Fibroblast of pulmonary artery (primary cell): ENCODE measurements at regions not wholly inside any gene's neighbourhood (a gene's known extent, or its start where the extent isn't known, plus 50 kb on each side); places are given as distances from the start of the nearest gene placed in this dataset.
A peak's percentile ranks its signal among the peaks of the same experiment; 100 is the strongest.

Experiments
- DNase-seq: peaks from one replicate; pipeline ENCODE4 v3.0.0-alpha.2; 2010; ENCODE audit warnings: low read depth
- H3K4me3 ChIP-seq: replicated peaks from 2 replicates; pipeline ENCODE4 v1.5.1; 2011; ENCODE audit warnings: low read depth, mild to moderate bottlenecking, control low read depth, low read length, moderate library complexity
- CTCF ChIP-seq: IDR thresholded peaks from 2 replicates; pipeline ENCODE4 v1.5.1; 2011; ENCODE audit warnings: mild to moderate bottlenecking, control low read depth, low read length, inconsistent platforms; ENCODE audit errors: missing control alignments

GRCh38 chr7:125136755-125137532 lies 207.3 kb upstream of the POT1 start:
- TF ChIP-seq CTCF = no peak
- DNase-seq = peak; percentile 88
- H3K4me3 ChIP-seq = peak overlapping the region; percentile 27

GRCh38 chr7:125136341-125136740 lies 206.7 kb upstream of the POT1 start:
- DNase-seq = peak; percentile 4
- H3K4me3 ChIP-seq = no peak overlapping the region
- TF ChIP-seq CTCF = no peak

- DNase-seq = no peak
- TF ChIP-seq CTCF = no peak
- no peak overlapping the region for H3K4me3 ChIP-seq
Measured at GRCh38 chr7:125130173-125130572, 200.5 kb upstream of the POT1 start.

- no peak for DNase-seq
- TF ChIP-seq CTCF = no peak
- no peak overlapping the region for H3K4me3 ChIP-seq
Measured at GRCh38 chr7:125127304-125127703, 197.7 kb upstream of the POT1 start.

- TF ChIP-seq CTCF = no peak
- peak; percentile 71 for DNase-seq
Measured at GRCh38 chr7:125126376-125126775, 196.8 kb upstream of the POT1 start.

GRCh38 chr7:125125315-125125714 lies 195.7 kb upstream of the POT1 start:
- no peak for DNase-seq
- no peak for TF ChIP-seq CTCF
- no peak overlapping the region for H3K4me3 ChIP-seq

More at GRCh38 chr7:125126376-125126775, 196.8 kb upstream of the POT1 start:
- H3K4me3 ChIP-seq = no peak overlapping the region

GRCh38 chr7:125122173-125122572 lies 192.5 kb upstream of the POT1 start:
- no peak for TF ChIP-seq CTCF
- DNase-seq = peak; percentile 76
- no peak overlapping the region for H3K4me3 ChIP-seq
